ENCODE measurements at regions not wholly inside any gene's neighbourhood (a gene's known extent, or its start where the extent isn't known, plus 50 kb on each side); places are given as distances from the start of the nearest gene placed in this dataset.

DNA sequence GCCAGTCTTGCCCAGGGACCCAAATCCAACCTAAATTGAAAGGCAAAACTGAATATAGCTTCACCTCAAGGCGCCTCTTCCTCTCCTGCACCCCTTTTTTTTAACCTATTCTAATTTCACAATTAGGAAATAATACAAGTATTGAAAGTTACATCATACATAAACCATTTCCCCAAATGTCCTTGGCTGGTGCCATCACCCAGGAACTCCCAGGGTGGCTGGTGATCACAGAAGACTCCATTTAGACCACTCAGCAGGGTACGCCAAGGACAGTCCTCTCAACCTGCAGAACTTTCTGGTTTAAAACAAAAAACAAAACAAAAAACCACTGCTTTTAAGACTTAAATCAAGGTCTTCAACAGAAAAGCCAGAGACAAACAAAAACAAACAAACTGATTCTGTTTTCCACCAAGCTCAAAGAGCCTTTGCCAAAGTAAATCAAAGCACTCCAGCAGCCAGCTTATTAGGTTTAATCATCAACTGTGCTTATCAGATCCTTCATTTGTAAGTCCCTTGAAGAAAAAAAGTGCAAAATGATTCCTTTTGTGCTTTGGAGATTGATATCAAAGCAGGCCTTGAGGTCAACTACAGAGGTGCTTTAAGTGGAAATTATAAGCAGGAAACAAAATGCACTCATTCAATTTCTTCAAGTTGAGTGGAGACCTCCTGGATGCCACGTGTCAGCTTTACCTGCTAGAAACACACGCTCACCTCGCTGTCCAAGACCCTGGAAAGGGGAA, 113.0 kb downstream of the ETS2 start:
- TF ChIP-seq, protein P1, sequence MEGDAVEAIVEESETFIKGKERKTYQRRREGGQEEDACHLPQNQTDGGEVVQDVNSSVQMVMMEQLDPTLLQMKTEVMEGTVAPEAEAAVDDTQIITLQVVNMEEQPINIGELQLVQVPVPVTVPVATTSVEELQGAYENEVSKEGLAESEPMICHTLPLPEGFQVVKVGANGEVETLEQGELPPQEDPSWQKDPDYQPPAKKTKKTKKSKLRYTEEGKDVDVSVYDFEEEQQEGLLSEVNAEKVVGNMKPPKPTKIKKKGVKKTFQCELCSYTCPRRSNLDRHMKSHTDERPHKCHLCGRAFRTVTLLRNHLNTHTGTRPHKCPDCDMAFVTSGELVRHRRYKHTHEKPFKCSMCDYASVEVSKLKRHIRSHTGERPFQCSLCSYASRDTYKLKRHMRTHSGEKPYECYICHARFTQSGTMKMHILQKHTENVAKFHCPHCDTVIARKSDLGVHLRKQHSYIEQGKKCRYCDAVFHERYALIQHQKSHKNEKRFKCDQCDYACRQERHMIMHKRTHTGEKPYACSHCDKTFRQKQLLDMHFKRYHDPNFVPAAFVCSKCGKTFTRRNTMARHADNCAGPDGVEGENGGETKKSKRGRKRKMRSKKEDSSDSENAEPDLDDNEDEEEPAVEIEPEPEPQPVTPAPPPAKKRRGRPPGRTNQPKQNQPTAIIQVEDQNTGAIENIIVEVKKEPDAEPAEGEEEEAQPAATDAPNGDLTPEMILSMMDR (IDR thresholded peaks at IDR 0.05), result no peak
- TF ChIP-seq ZFX (IDR thresholded peaks at IDR 0.05; ENCODE audit: borderline replicate concordance), result no peak

All from 22Rv1 (cell line).